Omental fat pad (tissue), 3 donors: ENCODE measurements at regions not wholly inside any gene's neighbourhood (a gene's known extent, or its start where the extent isn't known, plus 50 kb on each side); places are given as distances from the start of the nearest gene placed in this dataset.

Experiments
- ATAC-seq: fragments of 150-250 bp; one replicate; pipeline ENCODE4 v1.9.1; 2016; ENCODE audit warnings: mild to moderate bottlenecking, moderate library complexity; ENCODE audit not compliant: low FRiP score
- DNase-seq: peaks from one replicate; pipeline ENCODE4 v3.0.0-alpha.2; 2019; ENCODE audit warnings: low spot score
- TF ChIP-seq, protein P1 (sequence below), 3 donors: fragments of 450-650 bp; IDR thresholded peaks; one replicate each; pipeline ENCODE4 v1.5.1; 2016 to 2017; ENCODE audit warnings: antibody characterized with exemption in 3 of 3, mild to moderate bottlenecking in 3 of 3, moderate library complexity in 2 of 3

- no peak for ATAC-seq
- TF ChIP-seq, protein P1, sequence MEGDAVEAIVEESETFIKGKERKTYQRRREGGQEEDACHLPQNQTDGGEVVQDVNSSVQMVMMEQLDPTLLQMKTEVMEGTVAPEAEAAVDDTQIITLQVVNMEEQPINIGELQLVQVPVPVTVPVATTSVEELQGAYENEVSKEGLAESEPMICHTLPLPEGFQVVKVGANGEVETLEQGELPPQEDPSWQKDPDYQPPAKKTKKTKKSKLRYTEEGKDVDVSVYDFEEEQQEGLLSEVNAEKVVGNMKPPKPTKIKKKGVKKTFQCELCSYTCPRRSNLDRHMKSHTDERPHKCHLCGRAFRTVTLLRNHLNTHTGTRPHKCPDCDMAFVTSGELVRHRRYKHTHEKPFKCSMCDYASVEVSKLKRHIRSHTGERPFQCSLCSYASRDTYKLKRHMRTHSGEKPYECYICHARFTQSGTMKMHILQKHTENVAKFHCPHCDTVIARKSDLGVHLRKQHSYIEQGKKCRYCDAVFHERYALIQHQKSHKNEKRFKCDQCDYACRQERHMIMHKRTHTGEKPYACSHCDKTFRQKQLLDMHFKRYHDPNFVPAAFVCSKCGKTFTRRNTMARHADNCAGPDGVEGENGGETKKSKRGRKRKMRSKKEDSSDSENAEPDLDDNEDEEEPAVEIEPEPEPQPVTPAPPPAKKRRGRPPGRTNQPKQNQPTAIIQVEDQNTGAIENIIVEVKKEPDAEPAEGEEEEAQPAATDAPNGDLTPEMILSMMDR (IDR thresholded peaks at IDR 0.05): no peak
- no peak for DNase-seq
Measured at GRCh38 chr6:106918115-106918514, 56.4 kb downstream of the CD24 start.

- DNase-seq (no peak), ATAC-seq (no peak)
- TF ChIP-seq, protein P1 (IDR thresholded peaks at IDR 0.05): no peak
Measured at GRCh38 chr6:106916891-106917290, 57.6 kb downstream of the CD24 start.

DNA sequence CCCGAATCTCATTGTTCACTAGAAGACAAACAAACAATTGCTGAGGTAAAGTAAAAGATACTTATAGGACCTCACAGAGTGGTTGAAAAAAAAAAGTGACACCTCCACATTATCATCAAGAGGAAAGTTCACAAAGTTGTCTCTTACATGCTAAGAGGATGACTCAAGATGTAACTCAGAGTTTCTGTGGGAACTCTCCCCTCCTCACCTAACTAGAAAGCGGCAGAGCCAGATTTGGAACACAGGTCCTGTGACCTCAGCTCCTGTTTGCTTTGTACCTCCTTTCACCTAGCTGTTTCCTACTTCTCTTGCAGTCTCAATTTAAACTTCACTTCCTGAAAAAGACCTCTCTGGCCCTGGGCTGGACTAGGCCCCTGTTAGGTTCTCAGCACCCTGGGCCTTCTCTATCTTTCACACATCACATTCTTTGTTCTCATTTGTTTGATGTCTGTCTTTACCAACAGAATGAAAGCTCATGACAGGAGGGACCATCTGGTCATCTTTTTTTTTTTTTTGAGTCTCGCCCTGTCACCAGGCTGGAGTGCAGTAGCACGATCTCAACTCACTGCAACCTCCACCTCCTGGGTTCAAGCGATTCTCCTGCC lies 60.8 kb downstream of the CD24 start:
- DNase-seq (no peak), ATAC-seq (no peak)
- TF ChIP-seq, protein P1 (IDR thresholded peaks at IDR 0.05): no peak

GRCh38 chr6:106913111-106913510 lies 61.4 kb downstream of the CD24 start:
- TF ChIP-seq, protein P1 (IDR thresholded peaks at IDR 0.05): no peak

GRCh38 chr6:106912091-106912490 lies 62.4 kb downstream of the CD24 start:
- TF ChIP-seq, protein P1 (IDR thresholded peaks at IDR 0.05): no peak
- no peak for DNase-seq
- ATAC-seq: no peak

More at GRCh38 chr6:106913111-106913510, 61.4 kb downstream of the CD24 start:
- DNase-seq: no peak
- no peak for ATAC-seq

GRCh38 chr6:106910999-106911949 lies 63.3 kb downstream of the CD24 start:
- ATAC-seq (no peak), DNase-seq (no peak)
- TF ChIP-seq, protein P1 (IDR thresholded peaks at IDR 0.05): no peak
